Liver (tissue), 3 donors: ENCODE measurements at regions not wholly inside any gene's neighbourhood (a gene's known extent, or its start where the extent isn't known, plus 50 kb on each side); places are given as distances from the start of the nearest gene placed in this dataset.

Experiments used
- EGR1 ChIP-seq, 2 donors: IDR thresholded peaks; 2 replicates each; pipeline ENCODE4 v1.6.1; 2016 to 2018; ENCODE audit warnings: antibody characterized with exemption in 2 of 2, low read depth in 2 of 2
- GABPA ChIP-seq, 2 donors: IDR thresholded peaks in 1 of 2; conservative IDR thresholded peaks in 1 of 2; 2 replicates each; pipeline ENCODE4 v1.6.1; 2016; ENCODE audit warnings: antibody characterized with exemption in 2 of 2, mild to moderate bottlenecking in 1 of 2, moderate library complexity in 1 of 2
- HNF4A ChIP-seq, 2 donors: conservative IDR thresholded peaks; 2 replicates each; pipeline ENCODE4 v1.6.1; 2016; ENCODE audit warnings: antibody characterized with exemption in 2 of 2, mild to moderate bottlenecking in 2 of 2
- JUND ChIP-seq, 2 donors: IDR thresholded peaks; 2 replicates each; pipeline ENCODE4 v1.6.1; 2016; ENCODE audit warnings: antibody characterized with exemption in 2 of 2
- RAD21 ChIP-seq, 2 donors: IDR thresholded peaks; 2 replicates each; pipeline ENCODE4 v1.6.1; 2016; ENCODE audit warnings: antibody characterized with exemption in 2 of 2, mild to moderate bottlenecking in 2 of 2
- SP1 ChIP-seq: IDR thresholded peaks from 2 replicates; pipeline ENCODE4 v1.6.1; 2018; ENCODE audit warnings: antibody characterized with exemption, mild to moderate bottlenecking
- TAF1 ChIP-seq: conservative IDR thresholded peaks from 2 replicates; pipeline ENCODE4 v1.6.1; 2016; ENCODE audit warnings: antibody characterized with exemption, mild to moderate bottlenecking
- YY1 ChIP-seq: IDR thresholded peaks from 2 replicates; pipeline ENCODE4 v1.6.1; 2016; ENCODE audit warnings: antibody characterized with exemption, mild to moderate bottlenecking
- TF ChIP-seq, protein P1 (sequence below): fragments of 150-350 bp; IDR thresholded peaks from 2 replicates; pipeline ENCODE4 v1.5.1; 2017; ENCODE audit warnings: improper control_type of control experiment, low read depth, low read length; ENCODE audit not compliant: missing input control
- TF ChIP-seq, protein P2 (sequence below): IDR thresholded peaks from 2 replicates; pipeline ENCODE4 v1.6.1; 2016; ENCODE audit warnings: antibody characterized with exemption
- TF ChIP-seq, protein P3 (sequence below): IDR thresholded peaks from 2 replicates; pipeline ENCODE4 v1.6.1; 2016; ENCODE audit warnings: antibody characterized with exemption, mild to moderate bottlenecking
- TF ChIP-seq, protein P4 (sequence below): IDR thresholded peaks from 2 replicates; pipeline ENCODE4 v1.6.1; 2016; ENCODE audit warnings: antibody characterized with exemption
- donor health status: healthy.
- donor health status: healthy.

DNA sequence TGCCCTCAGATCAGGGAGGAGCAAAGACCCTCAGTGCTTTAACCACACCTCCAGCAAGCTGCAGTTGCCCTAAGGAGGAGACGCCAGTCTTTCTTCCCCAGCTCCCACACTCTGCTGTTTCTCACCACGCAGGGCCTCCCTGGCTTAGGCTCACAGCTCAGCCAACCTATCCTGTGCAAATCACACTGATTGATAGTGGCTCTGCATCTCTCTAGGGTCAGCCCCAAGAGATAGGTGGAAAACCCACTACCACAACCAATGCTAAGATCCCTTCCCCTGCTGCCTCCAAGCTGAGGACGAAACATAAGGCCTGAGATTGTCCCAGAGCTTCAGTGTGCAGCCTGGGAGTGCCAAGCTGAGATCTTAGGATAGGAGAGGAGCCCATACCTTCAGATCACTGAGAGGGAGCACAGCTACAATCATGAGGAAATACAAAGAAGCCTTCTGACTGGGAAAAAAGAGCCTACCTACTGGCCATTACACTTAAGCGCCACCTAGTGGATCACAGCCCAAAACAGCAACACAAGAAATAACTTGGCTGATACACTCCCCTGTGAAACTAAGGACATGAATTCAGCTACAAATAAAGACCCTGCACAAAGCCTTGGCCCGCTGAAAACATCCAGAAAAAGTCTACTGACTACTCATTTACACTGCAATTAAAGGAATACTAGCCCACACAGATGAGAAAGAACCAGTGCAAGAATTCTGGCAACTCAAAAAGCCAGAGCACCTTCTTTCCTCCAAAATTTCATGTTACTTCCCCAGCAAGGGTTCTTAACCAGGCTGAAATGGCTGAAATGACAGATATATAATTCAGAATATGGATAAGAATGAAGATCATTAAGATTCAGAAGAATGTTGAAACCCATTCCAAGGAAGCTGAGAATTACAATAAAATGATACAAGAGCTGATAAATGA lies 271.5 kb upstream of the DCBLD2 start:
- TF ChIP-seq TAF1 (no peak), RAD21 (IDR thresholded peaks at IDR 0.05) (peak; percentile 70 to 80), JUND (IDR thresholded peaks at IDR 0.05) (no peak), GABPA (IDR thresholded peaks at IDR 0.05 in 1 of 2, conservative IDR thresholded peaks at IDR 0.05 in 1 of 2) (no peak), YY1 (no peak), HNF4A (conservative IDR thresholded peaks at IDR 0.05) (no peak), SP1 (no peak), EGR1 (IDR thresholded peaks at IDR 0.05; ENCODE audit: low read depth in 2 of 2) (no peak)
- TF ChIP-seq, protein P1, sequence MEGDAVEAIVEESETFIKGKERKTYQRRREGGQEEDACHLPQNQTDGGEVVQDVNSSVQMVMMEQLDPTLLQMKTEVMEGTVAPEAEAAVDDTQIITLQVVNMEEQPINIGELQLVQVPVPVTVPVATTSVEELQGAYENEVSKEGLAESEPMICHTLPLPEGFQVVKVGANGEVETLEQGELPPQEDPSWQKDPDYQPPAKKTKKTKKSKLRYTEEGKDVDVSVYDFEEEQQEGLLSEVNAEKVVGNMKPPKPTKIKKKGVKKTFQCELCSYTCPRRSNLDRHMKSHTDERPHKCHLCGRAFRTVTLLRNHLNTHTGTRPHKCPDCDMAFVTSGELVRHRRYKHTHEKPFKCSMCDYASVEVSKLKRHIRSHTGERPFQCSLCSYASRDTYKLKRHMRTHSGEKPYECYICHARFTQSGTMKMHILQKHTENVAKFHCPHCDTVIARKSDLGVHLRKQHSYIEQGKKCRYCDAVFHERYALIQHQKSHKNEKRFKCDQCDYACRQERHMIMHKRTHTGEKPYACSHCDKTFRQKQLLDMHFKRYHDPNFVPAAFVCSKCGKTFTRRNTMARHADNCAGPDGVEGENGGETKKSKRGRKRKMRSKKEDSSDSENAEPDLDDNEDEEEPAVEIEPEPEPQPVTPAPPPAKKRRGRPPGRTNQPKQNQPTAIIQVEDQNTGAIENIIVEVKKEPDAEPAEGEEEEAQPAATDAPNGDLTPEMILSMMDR, result peak; percentile 42
- TF ChIP-seq, protein P2, sequence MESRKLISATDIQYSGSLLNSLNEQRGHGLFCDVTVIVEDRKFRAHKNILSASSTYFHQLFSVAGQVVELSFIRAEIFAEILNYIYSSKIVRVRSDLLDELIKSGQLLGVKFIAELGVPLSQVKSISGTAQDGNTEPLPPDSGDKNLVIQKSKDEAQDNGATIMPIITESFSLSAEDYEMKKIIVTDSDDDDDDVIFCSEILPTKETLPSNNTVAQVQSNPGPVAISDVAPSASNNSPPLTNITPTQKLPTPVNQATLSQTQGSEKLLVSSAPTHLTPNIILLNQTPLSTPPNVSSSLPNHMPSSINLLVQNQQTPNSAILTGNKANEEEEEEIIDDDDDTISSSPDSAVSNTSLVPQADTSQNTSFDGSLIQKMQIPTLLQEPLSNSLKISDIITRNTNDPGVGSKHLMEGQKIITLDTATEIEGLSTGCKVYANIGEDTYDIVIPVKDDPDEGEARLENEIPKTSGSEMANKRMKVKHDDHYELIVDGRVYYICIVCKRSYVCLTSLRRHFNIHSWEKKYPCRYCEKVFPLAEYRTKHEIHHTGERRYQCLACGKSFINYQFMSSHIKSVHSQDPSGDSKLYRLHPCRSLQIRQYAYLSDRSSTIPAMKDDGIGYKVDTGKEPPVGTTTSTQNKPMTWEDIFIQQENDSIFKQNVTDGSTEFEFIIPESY, result no peak
- TF ChIP-seq, protein P3, sequence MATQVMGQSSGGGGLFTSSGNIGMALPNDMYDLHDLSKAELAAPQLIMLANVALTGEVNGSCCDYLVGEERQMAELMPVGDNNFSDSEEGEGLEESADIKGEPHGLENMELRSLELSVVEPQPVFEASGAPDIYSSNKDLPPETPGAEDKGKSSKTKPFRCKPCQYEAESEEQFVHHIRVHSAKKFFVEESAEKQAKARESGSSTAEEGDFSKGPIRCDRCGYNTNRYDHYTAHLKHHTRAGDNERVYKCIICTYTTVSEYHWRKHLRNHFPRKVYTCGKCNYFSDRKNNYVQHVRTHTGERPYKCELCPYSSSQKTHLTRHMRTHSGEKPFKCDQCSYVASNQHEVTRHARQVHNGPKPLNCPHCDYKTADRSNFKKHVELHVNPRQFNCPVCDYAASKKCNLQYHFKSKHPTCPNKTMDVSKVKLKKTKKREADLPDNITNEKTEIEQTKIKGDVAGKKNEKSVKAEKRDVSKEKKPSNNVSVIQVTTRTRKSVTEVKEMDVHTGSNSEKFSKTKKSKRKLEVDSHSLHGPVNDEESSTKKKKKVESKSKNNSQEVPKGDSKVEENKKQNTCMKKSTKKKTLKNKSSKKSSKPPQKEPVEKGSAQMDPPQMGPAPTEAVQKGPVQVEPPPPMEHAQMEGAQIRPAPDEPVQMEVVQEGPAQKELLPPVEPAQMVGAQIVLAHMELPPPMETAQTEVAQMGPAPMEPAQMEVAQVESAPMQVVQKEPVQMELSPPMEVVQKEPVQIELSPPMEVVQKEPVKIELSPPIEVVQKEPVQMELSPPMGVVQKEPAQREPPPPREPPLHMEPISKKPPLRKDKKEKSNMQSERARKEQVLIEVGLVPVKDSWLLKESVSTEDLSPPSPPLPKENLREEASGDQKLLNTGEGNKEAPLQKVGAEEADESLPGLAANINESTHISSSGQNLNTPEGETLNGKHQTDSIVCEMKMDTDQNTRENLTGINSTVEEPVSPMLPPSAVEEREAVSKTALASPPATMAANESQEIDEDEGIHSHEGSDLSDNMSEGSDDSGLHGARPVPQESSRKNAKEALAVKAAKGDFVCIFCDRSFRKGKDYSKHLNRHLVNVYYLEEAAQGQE, result no peak
- TF ChIP-seq, protein P4, sequence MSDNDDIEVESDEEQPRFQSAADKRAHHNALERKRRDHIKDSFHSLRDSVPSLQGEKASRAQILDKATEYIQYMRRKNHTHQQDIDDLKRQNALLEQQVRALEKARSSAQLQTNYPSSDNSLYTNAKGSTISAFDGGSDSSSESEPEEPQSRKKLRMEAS, result no peak
